HepG2 (cell line): ENCODE measurements at regions not wholly inside any gene's neighbourhood (a gene's known extent, or its start where the extent isn't known, plus 50 kb on each side); places are given as distances from the start of the nearest gene placed in this dataset.

Source experiments
- DMAP1 ChIP-seq: IDR thresholded peaks from 2 replicates; pipeline ENCODE4 v1.6.1; 2016
- FOXP1 ChIP-seq, 2 experiments: fragments of 450-650 bp in 1 of 2; IDR thresholded peaks; 2 replicates each; pipeline ENCODE4 v1.6.1; 2017 to 2018; ENCODE audit warnings: antibody characterized with exemption in 1 of 2
- HDAC2 ChIP-seq: sonication (generic); formaldehyde crosslinking; IDR thresholded peaks from 2 replicates; pipeline ENCODE4 v1.4.0; 2020; ENCODE audit warnings: missing genetic modification reagents
- MXI1 ChIP-seq: IDR thresholded peaks from 3 replicates; pipeline ENCODE4 v1.6.1; 2012; ENCODE audit warnings: low read depth, low read length, inconsistent platforms, borderline replicate concordance
- NCOA2 ChIP-seq: sonication (generic); formaldehyde crosslinking; IDR thresholded peaks from 2 replicates; pipeline ENCODE4 v1.8.0; 2022; ENCODE audit warnings: inconsistent platforms
- STAG1 ChIP-seq: sonication (generic); formaldehyde crosslinking; IDR thresholded peaks from 2 replicates; pipeline ENCODE4 v1.4.0; 2020; ENCODE audit warnings: missing genetic modification reagents
- TAF1 ChIP-seq: sonication (generic); formaldehyde crosslinking; IDR thresholded peaks from 2 replicates; pipeline ENCODE4 v1.4.0; 2020; ENCODE audit warnings: missing genetic modification reagents
- ZNF101 ChIP-seq: sonication (generic); formaldehyde crosslinking; IDR thresholded peaks from 2 replicates; pipeline ENCODE4 v1.4.0; 2020; ENCODE audit warnings: mild to moderate bottlenecking, low read depth, missing genetic modification reagents, borderline replicate concordance
- TF ChIP-seq, protein P1 (sequence below): sonication (generic); formaldehyde crosslinking; IDR thresholded peaks from 2 replicates; pipeline ENCODE4 v1.5.0; 2020; ENCODE audit warnings: mild to moderate bottlenecking, missing genetic modification reagents, moderate library complexity

DNA sequence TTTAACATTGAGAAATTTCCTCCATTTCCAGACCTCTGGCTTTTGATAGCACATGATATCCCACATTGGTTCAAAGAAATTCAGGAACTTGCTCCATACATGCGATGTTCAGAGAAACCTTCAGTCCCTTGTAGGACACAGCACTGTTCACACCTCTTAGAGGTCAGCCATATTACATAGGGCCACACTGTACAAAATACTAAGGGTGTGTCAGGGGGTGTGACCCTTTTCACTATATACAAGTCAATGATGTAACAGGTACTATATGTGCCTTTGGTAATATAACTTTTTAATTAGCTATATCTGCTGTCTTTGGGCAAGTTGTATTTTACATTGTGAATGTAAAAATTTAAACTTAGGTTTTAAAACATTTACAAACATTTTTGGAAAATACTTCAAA is 505.5 kb downstream of the ENC1 start:
- TF ChIP-seq FOXP1 (IDR thresholded peaks at IDR 0.05) (no peak), FOXP1 (CRISPR knock-in tag; IDR thresholded peaks at IDR 0.05) (no peak), TAF1 (CRISPR knock-in tag) (no peak), NCOA2 (CRISPR knock-in tag) (no peak), DMAP1 (CRISPR knock-in tag) (no peak), MXI1 (no peak), ZNF101 (CRISPR knock-in tag) (no peak), STAG1 (no peak), HDAC2 (CRISPR knock-in tag) (no peak)
- TF ChIP-seq, protein P1, sequence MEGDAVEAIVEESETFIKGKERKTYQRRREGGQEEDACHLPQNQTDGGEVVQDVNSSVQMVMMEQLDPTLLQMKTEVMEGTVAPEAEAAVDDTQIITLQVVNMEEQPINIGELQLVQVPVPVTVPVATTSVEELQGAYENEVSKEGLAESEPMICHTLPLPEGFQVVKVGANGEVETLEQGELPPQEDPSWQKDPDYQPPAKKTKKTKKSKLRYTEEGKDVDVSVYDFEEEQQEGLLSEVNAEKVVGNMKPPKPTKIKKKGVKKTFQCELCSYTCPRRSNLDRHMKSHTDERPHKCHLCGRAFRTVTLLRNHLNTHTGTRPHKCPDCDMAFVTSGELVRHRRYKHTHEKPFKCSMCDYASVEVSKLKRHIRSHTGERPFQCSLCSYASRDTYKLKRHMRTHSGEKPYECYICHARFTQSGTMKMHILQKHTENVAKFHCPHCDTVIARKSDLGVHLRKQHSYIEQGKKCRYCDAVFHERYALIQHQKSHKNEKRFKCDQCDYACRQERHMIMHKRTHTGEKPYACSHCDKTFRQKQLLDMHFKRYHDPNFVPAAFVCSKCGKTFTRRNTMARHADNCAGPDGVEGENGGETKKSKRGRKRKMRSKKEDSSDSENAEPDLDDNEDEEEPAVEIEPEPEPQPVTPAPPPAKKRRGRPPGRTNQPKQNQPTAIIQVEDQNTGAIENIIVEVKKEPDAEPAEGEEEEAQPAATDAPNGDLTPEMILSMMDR (CRISPR knock-in tag), result no peak
